GM23248 (cell line): ENCODE measurements at regions not wholly inside any gene's neighbourhood (a gene's known extent, or its start where the extent isn't known, plus 50 kb on each side); places are given as distances from the start of the nearest gene placed in this dataset.
"Not testable (repeated sequence)": the region's sequence is repeated elsewhere in the genome, so short reads cannot be mapped to it uniquely, and the experiment has no call there.

Source experiments
- DNase-seq: peaks from one replicate; pipeline ENCODE4 v3.0.0-alpha.2; 2015
- H2AFZ ChIP-seq: fragments of 200-600 bp; sonication (generic); 2 replicates; pipeline ENCODE4 v1.6.1; 2016; ENCODE audit warnings: antibody characterized with exemption
- H3F3A ChIP-seq: fragments of 200-600 bp; sonication (generic); 2 replicates; pipeline ENCODE4 v1.6.1; 2016; ENCODE audit warnings: mild to moderate bottlenecking, antibody characterized with exemption, mixed run types; ENCODE audit not compliant: insufficient read depth
- H3K27ac ChIP-seq: fragments of 200-600 bp; sonication (generic); 2 replicates; pipeline ENCODE4 v1.5.1; 2016; ENCODE audit warnings: mild to moderate bottlenecking
- H3K27me3 ChIP-seq: fragments of 200-600 bp; sonication (generic); replicated peaks from 2 replicates; pipeline ENCODE4 v1.6.1; 2016; ENCODE audit warnings: mild to moderate bottlenecking; ENCODE audit not compliant: insufficient read depth
- H3K36me3 ChIP-seq: fragments of 200-600 bp; sonication (generic); 2 replicates; pipeline ENCODE4 v1.6.1; 2016; ENCODE audit warnings: low read depth, mild to moderate bottlenecking
- H3K4me1 ChIP-seq: fragments of 200-600 bp; sonication (generic); 2 replicates; pipeline ENCODE4 v1.6.1; 2016; ENCODE audit warnings: mild to moderate bottlenecking; ENCODE audit not compliant: insufficient read depth
- H3K4me2 ChIP-seq: fragments of 200-600 bp; sonication (generic); one replicate; pipeline ENCODE4 v1.6.1; 2016; ENCODE audit warnings: mild to moderate bottlenecking; ENCODE audit not compliant: unreplicated experiment
- H3K4me3 ChIP-seq: fragments of 200-600 bp; sonication (generic); 2 replicates; pipeline ENCODE4 v1.5.1; 2016; ENCODE audit warnings: mild to moderate bottlenecking
- H3K79me2 ChIP-seq: fragments of 200-600 bp; sonication (generic); 2 replicates; pipeline ENCODE4 v1.6.1; 2016; ENCODE audit warnings: mild to moderate bottlenecking; ENCODE audit not compliant: insufficient read depth
- H3K9ac ChIP-seq: fragments of 200-600 bp; sonication (generic); 2 replicates; pipeline ENCODE4 v1.6.1; 2016; ENCODE audit warnings: mild to moderate bottlenecking
- H3K9me2 ChIP-seq: fragments of 200-600 bp; sonication (generic); 2 replicates; pipeline ENCODE4 v1.6.1; 2016; ENCODE audit warnings: mixed run types, mild to moderate bottlenecking, moderate library complexity; ENCODE audit not compliant: insufficient read depth
- H3K9me3 ChIP-seq: fragments of 200-600 bp; sonication (generic); one replicate; pipeline ENCODE4 v1.6.1; 2017; ENCODE audit warnings: low read depth
- H4K20me1 ChIP-seq: fragments of 200-600 bp; sonication (generic); 2 replicates; pipeline ENCODE4 v1.6.0; 2016; ENCODE audit not compliant: insufficient read depth
- EZH2 ChIP-seq: fragments of 200-600 bp; sonication (generic); IDR thresholded peaks from 2 replicates; pipeline ENCODE4 v1.6.1; 2018; ENCODE audit warnings: antibody characterized with exemption, mild to moderate bottlenecking; ENCODE audit not compliant: insufficient read depth, poor library complexity, severe bottlenecking
- EZH2phosphoT487 ChIP-seq: fragments of 200-600 bp; sonication (generic); IDR thresholded peaks from 2 replicates; pipeline ENCODE4 v1.6.1; 2018; ENCODE audit warnings: antibody characterized with exemption, moderate library complexity, mild to moderate bottlenecking, low read depth; ENCODE audit not compliant: insufficient read depth
- WGBS, 2 experiments: methylation state at CpG; one replicate each; pipeline ENCODE4 v1.1.6; 2015 to 2017; ENCODE audit warnings: low lambda C conversion rate in 2 of 2, low coverage in 1 of 2; ENCODE audit errors: missing lambda C conversion rate in 2 of 2; 5-methylcytosine and 5-hydroxymethylcytosine counted together
- in situ Hi-C: fragments of 300-500 bp; cut with MboI; formaldehyde crosslinking; loops from 2 replicates; pipeline ENCODE4 v1.15.0; 2020

GRCh38 chr10:65235846-65236245, 1690.0 kb upstream of the LRRTM3 start:
- H3K4me3 ChIP-seq, result no peak overlapping the region
- no peaks in the 10 kb centered on the region for H3K36me3 ChIP-seq
- no peak overlapping the region for H3K27ac ChIP-seq
- DNase-seq, result no peak
- no peaks in the 10 kb centered on the region for H3K9me3 ChIP-seq
- H2AFZ ChIP-seq, result no peak overlapping the region
- H3K4me2 ChIP-seq, result no peak overlapping the region
- no peaks in the 10 kb centered on the region for H3K9me2 ChIP-seq
- H3K9ac ChIP-seq, result no peak overlapping the region
- in situ Hi-C loops, result no loop called here
- no peaks in the 10 kb centered on the region for H3K4me1 ChIP-seq
- H3K27me3 ChIP-seq, result no peaks in the 10 kb centered on the region
- no peaks in the 10 kb centered on the region for H4K20me1 ChIP-seq
- WGBS, 2 experiments, result 5 to 8% methylated on average over 2 of the region's 2 CpGs
- TF ChIP-seq EZH2phosphoT487 (no peak), EZH2 (no peak)
- no peaks in the 10 kb centered on the region for H3F3A ChIP-seq
- no peaks in the 10 kb centered on the region for H3K79me2 ChIP-seq

- 28% methylated on average over 2 of the region's 2 CpGs for WGBS, 2 experiments
- H3K4me1 ChIP-seq, result no peaks in the 10 kb centered on the region
- no peak overlapping the region for H3K4me3 ChIP-seq
- H3K9me2 ChIP-seq, result no peaks in the 10 kb centered on the region
- no peaks in the 10 kb centered on the region for H4K20me1 ChIP-seq
- H3K27me3 ChIP-seq, result no peaks in the 10 kb centered on the region
- H2AFZ ChIP-seq, result no peak overlapping the region
- in situ Hi-C loops, result no loop called here
- no peak overlapping the region for H3K27ac ChIP-seq
- H3K9ac ChIP-seq, result no peak overlapping the region
- no peaks in the 10 kb centered on the region for H3K36me3 ChIP-seq
- H3K9me3 ChIP-seq, result no peaks in the 10 kb centered on the region
- no peak overlapping the region for H3K4me2 ChIP-seq
- no peaks in the 10 kb centered on the region for H3F3A ChIP-seq
- no peak for TF ChIP-seq EZH2phosphoT487
- no peak for TF ChIP-seq EZH2
- DNase-seq, result no peak
- H3K79me2 ChIP-seq, result no peaks in the 10 kb centered on the region
Measured at GRCh38 chr10:65265451-65265954, 1660.3 kb upstream of the LRRTM3 start.

GRCh38 chr10:65269551-65269950, 1656.3 kb upstream of the LRRTM3 start:
- H3K9ac ChIP-seq, DNase-seq, H3K4me2 ChIP-seq, H3K36me3 ChIP-seq, H3K79me2 ChIP-seq, in situ Hi-C loops, H2AFZ ChIP-seq, H4K20me1 ChIP-seq, H3K9me2 ChIP-seq, H3K27me3 ChIP-seq, H3K27ac ChIP-seq, H3K4me1 ChIP-seq, H3K4me3 ChIP-seq, H3F3A ChIP-seq, H3K9me3 ChIP-seq: not testable (repeated sequence)

- H3K79me2 ChIP-seq, result no peaks in the 10 kb centered on the region
- H2AFZ ChIP-seq, result no peak overlapping the region
- in situ Hi-C loops, result no loop called here
- no peaks in the 10 kb centered on the region for H3K9me2 ChIP-seq
- H3K4me1 ChIP-seq, result no peaks in the 10 kb centered on the region
- no peaks in the 10 kb centered on the region for H3K36me3 ChIP-seq
- H3K9ac ChIP-seq, result no peak overlapping the region
- H3K27me3 ChIP-seq, result no peaks in the 10 kb centered on the region
- no peaks in the 10 kb centered on the region for H3F3A ChIP-seq
- no peak for TF ChIP-seq EZH2phosphoT487
- TF ChIP-seq EZH2, result no peak
- no peak overlapping the region for H3K4me2 ChIP-seq
- no peaks in the 10 kb centered on the region for H4K20me1 ChIP-seq
- DNase-seq, result no peak
- no peak overlapping the region for H3K27ac ChIP-seq
- WGBS, 2 experiments, result 72% methylated on average over 10 of the region's 10 CpGs
- no peak overlapping the region for H3K4me3 ChIP-seq
- H3K9me3 ChIP-seq, result no peaks in the 10 kb centered on the region
Measured at GRCh38 chr10:65270969-65271368, 1654.9 kb upstream of the LRRTM3 start.

- no peak overlapping the region for H2AFZ ChIP-seq
- no peaks in the 10 kb centered on the region for H3K79me2 ChIP-seq
- no peak overlapping the region for H3K4me2 ChIP-seq
- H3K9me2 ChIP-seq, result no peaks in the 10 kb centered on the region
- no peaks in the 10 kb centered on the region for H3F3A ChIP-seq
- no peak overlapping the region for H3K27ac ChIP-seq
- H3K4me1 ChIP-seq, result no peaks in the 10 kb centered on the region
- in situ Hi-C loops, result no loop called here
- TF ChIP-seq EZH2phosphoT487 (no peak), EZH2 (no peak)
- H4K20me1 ChIP-seq, result no peaks in the 10 kb centered on the region
- no peaks in the 10 kb centered on the region for H3K27me3 ChIP-seq
- no peaks in the 10 kb centered on the region for H3K36me3 ChIP-seq
- DNase-seq, result no peak
- no peak overlapping the region for H3K4me3 ChIP-seq
- no peaks in the 10 kb centered on the region for H3K9me3 ChIP-seq
- no peak overlapping the region for H3K9ac ChIP-seq
Measured at GRCh38 chr10:65273115-65273514, 1652.7 kb upstream of the LRRTM3 start.
